HepG2 (cell line): ENCODE measurements at regions not wholly inside any gene's neighbourhood (a gene's known extent, or its start where the extent isn't known, plus 50 kb on each side); places are given as distances from the start of the nearest gene placed in this dataset.

Source experiments
- ATAC-seq: fragments of 200-7000 bp; cut with Tn5 transposase; 3 replicates; pipeline ENCODE4 v1.9.1; 2020; ENCODE audit warnings: mild to moderate bottlenecking, moderate library complexity
- BruUV-seq: library from RNA; stranded (reverse); fragments of 400-500 nt; replicated peaks from 2 replicates; lab custom pipeline; 2021; lab: Mats Ljungman, UMichigan
- CTCF ChIA-PET: fragments of 300-600 bp; formaldehyde crosslinking; extraction: SDS; loops from one replicate; lab custom pipeline; 2021; ENCODE audit warnings: low total read pairs, inconsistent platforms, low intra/inter-chr PET ratio; lab: Yijun Ruan, JAX
- POLR2A ChIA-PET: fragments of 350-600 bp; sonication (Branson Sonifier 250); formaldehyde crosslinking; loops from one replicate; lab custom pipeline; 2020; ENCODE audit warnings: antibody characterized with exemption, inconsistent platforms; lab: Yijun Ruan, JAX
- DNase-seq: peaks from one replicate; pipeline ENCODE4 v3.0.0-alpha.2; 2015; ENCODE audit warnings: low spot score
- FAIRE-seq: peaks from 3 replicates; lab custom pipeline; 2011; peaks lifted over from hg19 to GRCh38; lab: Jason Lieb, UNC
- H2AFZ ChIP-seq: one replicate; pipeline ENCODE4 v1.6.1; 2011; ENCODE audit warnings: low read length, inconsistent platforms
- H3K27ac ChIP-seq: fragments of 300-600 bp; 3 replicates; pipeline ENCODE4 v1.8.0; 2011; ENCODE audit warnings: mixed run types, mild to moderate bottlenecking, mixed read lengths, low read length, inconsistent platforms; ENCODE audit not compliant: insufficient read depth; ENCODE audit errors: extremely low read length
- H3K27me3 ChIP-seq, 2 experiments: fragments of 200-600 bp in 1 of 2; 2 replicates in 1 of 2; 3 replicates in 1 of 2; pipeline versions ENCODE4 v1.6.0 to v1.8.0; 2011; ENCODE audit warnings: low read length in 2 of 2, mild to moderate bottlenecking in 2 of 2, moderate library complexity in 2 of 2, inconsistent platforms in 1 of 2; ENCODE audit not compliant: insufficient read depth in 2 of 2, control insufficient read depth in 1 of 2
- H3K36me3 ChIP-seq, 2 experiments: fragments of 200-600 bp in 1 of 2; replicated peaks in 1 of 2; 2 replicates in 1 of 2; 3 replicates in 1 of 2; pipeline versions ENCODE4 v1.5.1 to v1.8.0; 2011; ENCODE audit warnings: low read length in 2 of 2, inconsistent platforms in 1 of 2; ENCODE audit not compliant: insufficient read depth in 2 of 2, control insufficient read depth in 1 of 2
- H3K4me1 ChIP-seq: 2 replicates; pipeline ENCODE4 v1.5.1; 2012; ENCODE audit warnings: low read length, inconsistent platforms; ENCODE audit not compliant: insufficient read depth
- H3K4me2 ChIP-seq: 2 replicates; pipeline ENCODE4 v1.6.0; 2011; ENCODE audit warnings: low read depth, low read length, inconsistent platforms
- H3K4me3 ChIP-seq, 3 experiments: fragments of 200-600 bp in 1 of 3; sonication (generic), shearing (Covaris generic) in 1 of 3; replicated peaks in 1 of 3; 2 replicates each; pipeline ENCODE4 v1.5.1; 2011 to 2016; ENCODE audit warnings: low read length in 3 of 3, inconsistent platforms in 2 of 3, low read depth in 2 of 3, mild to moderate bottlenecking in 2 of 3, control low read depth in 1 of 3, mixed read lengths in 1 of 3; ENCODE audit not compliant: insufficient read depth in 1 of 3
- H3K79me2 ChIP-seq: one replicate; pipeline ENCODE4 v1.6.1; 2011; ENCODE audit warnings: low read length, inconsistent platforms; ENCODE audit not compliant: insufficient read depth
- H3K9ac ChIP-seq: 2 replicates; pipeline ENCODE4 v1.6.0; 2011; ENCODE audit warnings: mild to moderate bottlenecking, low read depth, low read length, inconsistent platforms; ENCODE audit not compliant: insufficient read depth
- H3K9me3 ChIP-seq: 2 replicates; pipeline ENCODE4 v1.5.1; 2012; ENCODE audit warnings: mild to moderate bottlenecking, low read length
- H4K20me1 ChIP-seq: 2 replicates; pipeline ENCODE4 v1.6.0; 2011; ENCODE audit warnings: inconsistent platforms, mild to moderate bottlenecking, low read length, moderate library complexity; ENCODE audit not compliant: insufficient read depth
- AHR ChIP-seq: IDR thresholded peaks from 2 replicates; pipeline ENCODE4 v1.6.1; 2018; ENCODE audit warnings: missing genetic modification reagents, missing compliant biosample characterization
- DMAP1 ChIP-seq: IDR thresholded peaks from 2 replicates; pipeline ENCODE4 v1.6.1; 2016
- GABPA ChIP-seq, 2 experiments: IDR thresholded peaks; 2 replicates each; pipeline ENCODE4 v1.6.1; 2011 to 2016; ENCODE audit warnings: low read depth in 2 of 2, low read length in 1 of 2, missing biosample characterization in 1 of 2, missing genetic modification characterization in 1 of 2
- GATAD2A ChIP-seq: IDR thresholded peaks from 2 replicates; pipeline ENCODE4 v1.6.1; 2016
- MXD4 ChIP-seq: IDR thresholded peaks from 2 replicates; pipeline ENCODE4 v1.6.1; 2016; ENCODE audit warnings: mild to moderate bottlenecking, missing biosample characterization, missing genetic modification reagents
- RAD21 ChIP-seq: fragments of 450-650 bp; formaldehyde crosslinking; IDR thresholded peaks from 2 replicates; pipeline ENCODE4 v1.5.0; 2020; ENCODE audit warnings: mild to moderate bottlenecking
- XRCC5 ChIP-seq: fragments of 200-400 bp; formaldehyde crosslinking; optimal IDR thresholded peaks from 2 replicates; pipeline ENCODE3; 2017; ENCODE audit warnings: mild to moderate bottlenecking, low read length
- ZNF776 ChIP-seq: sonication (generic); formaldehyde crosslinking; IDR thresholded peaks from 2 replicates; pipeline ENCODE4 v1.4.0; 2020; ENCODE audit warnings: mild to moderate bottlenecking, missing genetic modification reagents
- WGBS: methylation state at CpG from one replicate; pipeline ENCODE4 v1.1.6; 2017; ENCODE audit warnings: low lambda C conversion rate; 5-methylcytosine and 5-hydroxymethylcytosine counted together
- in situ Hi-C: cut with HindIII; loops from 2 replicates; pipeline ENCODE4 v1.10.0; 2017; ENCODE audit warnings: low pct_unique_long_range_greater_than_20kb; ENCODE audit not compliant: extremely low pct_ligation_motif_present
- intact Hi-C: fragments of 100-400 bp; cut with micrococcal nuclease; formaldehyde crosslinking; loops from one replicate; pipeline ENCODE4 v1.10.0; 2022; ENCODE audit not compliant: unreplicated experiment
- TF ChIP-seq, protein P1 (sequence below), 2 experiments: fragments of 450-650 bp in 1 of 2; sonication (generic) in 1 of 2; formaldehyde crosslinking; IDR thresholded peaks; 2 replicates each; pipeline versions ENCODE4 v1.5.0 to v1.8.0; 2020 to 2022; ENCODE audit warnings: mild to moderate bottlenecking in 1 of 2, missing genetic modification reagents in 1 of 2
- TF ChIP-seq, protein P2 (sequence below): sonication (generic); formaldehyde crosslinking; conservative IDR thresholded peaks from 2 replicates; pipeline ENCODE4 v1.4.0; 2020; ENCODE audit warnings: mild to moderate bottlenecking, missing genetic modification reagents, moderate library complexity
- TF ChIP-seq, protein P3 (sequence below), 2 experiments: sonication (generic) in 1 of 2; formaldehyde crosslinking in 1 of 2; IDR thresholded peaks; 2 replicates each; pipeline versions ENCODE4 v1.4.0 to v1.6.1; 2018 to 2020; ENCODE audit warnings: missing genetic modification reagents in 2 of 2, borderline replicate concordance in 1 of 2, low read depth in 1 of 2, mild to moderate bottlenecking in 1 of 2, missing biosample characterization in 1 of 2
- TF ChIP-seq, protein P4 (sequence below): sonication (generic); formaldehyde crosslinking; IDR thresholded peaks from 2 replicates; pipeline ENCODE4 v1.5.1; 2020; ENCODE audit warnings: mild to moderate bottlenecking, missing genetic modification reagents, moderate library complexity

DNA sequence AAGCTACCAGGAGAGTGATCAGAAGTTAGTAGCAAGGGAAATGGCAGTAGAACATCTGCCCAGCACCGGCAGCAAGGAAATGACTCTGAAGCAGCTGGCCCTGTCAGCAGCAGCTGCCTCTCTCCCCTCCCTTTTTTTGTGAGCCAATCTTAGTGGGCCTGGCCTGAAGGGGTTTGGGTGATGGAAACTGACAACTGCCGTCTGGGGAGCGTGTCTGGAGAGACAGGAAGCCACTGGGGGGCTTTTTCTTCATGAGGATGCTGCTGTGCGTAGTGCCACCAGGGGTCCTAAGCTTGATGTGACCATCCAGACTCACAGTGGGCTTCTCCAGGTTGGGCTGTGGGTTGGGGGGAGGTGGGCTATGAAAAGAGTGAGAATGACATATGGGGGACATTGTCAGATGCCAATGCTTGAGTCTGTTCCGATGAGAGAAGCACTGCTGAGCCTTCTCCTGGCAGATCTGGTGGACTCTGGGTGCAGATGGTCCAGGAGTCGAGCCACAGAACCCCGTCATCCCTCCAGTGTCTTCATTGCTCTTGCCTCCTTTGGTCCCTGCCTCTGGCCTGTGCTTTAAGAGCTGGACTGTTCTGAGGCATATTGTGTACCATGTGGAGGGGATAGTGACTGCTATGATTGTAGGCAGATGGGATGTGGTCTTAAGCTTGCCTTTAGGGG is 87.6 kb upstream of the HIF1A start:
- ATAC-seq (peak; percentile 66), DNase-seq (peak; percentile 15), FAIRE-seq (no peak)
- H3K4me1 ChIP-seq: peaks cover 54% of the 10 kb centered on the region
- H3K4me3 ChIP-seq: peak overlapping the region in 2 of 3 experiments; percentile 46 to 59; a peak in 3 of 6 replicates
- H4K20me1 ChIP-seq: no peaks in the 10 kb centered on the region
- peak overlapping the region; percentile 93 for H3K4me2 ChIP-seq
- intact Hi-C loops: loop anchor here (2.0 to 5.0 kb wide), 4 partner anchors 47 to 110 kb away; partner anchors contain the start of gene HIF1A
- no peaks in the 10 kb centered on the region for H3K79me2 ChIP-seq
- H3K9ac ChIP-seq: peak overlapping the region; percentile 26; the same call in 1 of the 2 replicates
- no peaks in the 10 kb centered on the region for H3K27me3 ChIP-seq
- peak overlapping the region; percentile 21 for H2AFZ ChIP-seq
- H3K36me3 ChIP-seq: no peaks in the 10 kb centered on the region
- ChIA-PET CTCF (no interaction called here), POLR2A (interaction anchor here (1.1 to 3.4 kb wide), 6 partner anchors 9 to 84 kb away, joined by 3 to 33 read pairs (median 3); no protein-coding TSS in a partner anchor)
- 0 out of 2 replicates have a peak, but pooled peaks have one; percentile 28 for TF ChIP-seq ZNF776 (CRISPR knock-in tag)
- TF ChIP-seq MXD4 (CRISPR knock-in tag): peak; percentile 51; the same call in 1 of the 2 replicates
- TF ChIP-seq, protein P1, sequence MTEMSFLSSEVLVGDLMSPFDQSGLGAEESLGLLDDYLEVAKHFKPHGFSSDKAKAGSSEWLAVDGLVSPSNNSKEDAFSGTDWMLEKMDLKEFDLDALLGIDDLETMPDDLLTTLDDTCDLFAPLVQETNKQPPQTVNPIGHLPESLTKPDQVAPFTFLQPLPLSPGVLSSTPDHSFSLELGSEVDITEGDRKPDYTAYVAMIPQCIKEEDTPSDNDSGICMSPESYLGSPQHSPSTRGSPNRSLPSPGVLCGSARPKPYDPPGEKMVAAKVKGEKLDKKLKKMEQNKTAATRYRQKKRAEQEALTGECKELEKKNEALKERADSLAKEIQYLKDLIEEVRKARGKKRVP (CRISPR knock-in tag; IDR thresholded peaks at IDR 0.05): no peak
- TF ChIP-seq AHR: 0 out of 2 replicates have a peak, but pooled peaks have one; percentile 27
- no peak for TF ChIP-seq GABPA (IDR thresholded peaks at IDR 0.05; ENCODE audit: low read depth, low read length)
- 0 out of 2 replicates have a peak, but pooled peaks have one; percentile 2 for TF ChIP-seq GABPA (CRISPR knock-in tag; IDR thresholded peaks at IDR 0.05; ENCODE audit: low read depth)
- TF ChIP-seq, protein P2, sequence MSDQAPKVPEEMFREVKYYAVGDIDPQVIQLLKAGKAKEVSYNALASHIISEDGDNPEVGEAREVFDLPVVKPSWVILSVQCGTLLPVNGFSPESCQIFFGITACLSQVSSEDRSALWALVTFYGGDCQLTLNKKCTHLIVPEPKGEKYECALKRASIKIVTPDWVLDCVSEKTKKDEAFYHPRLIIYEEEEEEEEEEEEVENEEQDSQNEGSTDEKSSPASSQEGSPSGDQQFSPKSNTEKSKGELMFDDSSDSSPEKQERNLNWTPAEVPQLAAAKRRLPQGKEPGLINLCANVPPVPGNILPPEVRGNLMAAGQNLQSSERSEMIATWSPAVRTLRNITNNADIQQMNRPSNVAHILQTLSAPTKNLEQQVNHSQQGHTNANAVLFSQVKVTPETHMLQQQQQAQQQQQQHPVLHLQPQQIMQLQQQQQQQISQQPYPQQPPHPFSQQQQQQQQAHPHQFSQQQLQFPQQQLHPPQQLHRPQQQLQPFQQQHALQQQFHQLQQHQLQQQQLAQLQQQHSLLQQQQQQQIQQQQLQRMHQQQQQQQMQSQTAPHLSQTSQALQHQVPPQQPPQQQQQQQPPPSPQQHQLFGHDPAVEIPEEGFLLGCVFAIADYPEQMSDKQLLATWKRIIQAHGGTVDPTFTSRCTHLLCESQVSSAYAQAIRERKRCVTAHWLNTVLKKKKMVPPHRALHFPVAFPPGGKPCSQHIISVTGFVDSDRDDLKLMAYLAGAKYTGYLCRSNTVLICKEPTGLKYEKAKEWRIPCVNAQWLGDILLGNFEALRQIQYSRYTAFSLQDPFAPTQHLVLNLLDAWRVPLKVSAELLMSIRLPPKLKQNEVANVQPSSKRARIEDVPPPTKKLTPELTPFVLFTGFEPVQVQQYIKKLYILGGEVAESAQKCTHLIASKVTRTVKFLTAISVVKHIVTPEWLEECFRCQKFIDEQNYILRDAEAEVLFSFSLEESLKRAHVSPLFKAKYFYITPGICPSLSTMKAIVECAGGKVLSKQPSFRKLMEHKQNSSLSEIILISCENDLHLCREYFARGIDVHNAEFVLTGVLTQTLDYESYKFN (CRISPR knock-in tag): no peak
- no peak for TF ChIP-seq GATAD2A (CRISPR knock-in tag)
- TF ChIP-seq, protein P3, sequence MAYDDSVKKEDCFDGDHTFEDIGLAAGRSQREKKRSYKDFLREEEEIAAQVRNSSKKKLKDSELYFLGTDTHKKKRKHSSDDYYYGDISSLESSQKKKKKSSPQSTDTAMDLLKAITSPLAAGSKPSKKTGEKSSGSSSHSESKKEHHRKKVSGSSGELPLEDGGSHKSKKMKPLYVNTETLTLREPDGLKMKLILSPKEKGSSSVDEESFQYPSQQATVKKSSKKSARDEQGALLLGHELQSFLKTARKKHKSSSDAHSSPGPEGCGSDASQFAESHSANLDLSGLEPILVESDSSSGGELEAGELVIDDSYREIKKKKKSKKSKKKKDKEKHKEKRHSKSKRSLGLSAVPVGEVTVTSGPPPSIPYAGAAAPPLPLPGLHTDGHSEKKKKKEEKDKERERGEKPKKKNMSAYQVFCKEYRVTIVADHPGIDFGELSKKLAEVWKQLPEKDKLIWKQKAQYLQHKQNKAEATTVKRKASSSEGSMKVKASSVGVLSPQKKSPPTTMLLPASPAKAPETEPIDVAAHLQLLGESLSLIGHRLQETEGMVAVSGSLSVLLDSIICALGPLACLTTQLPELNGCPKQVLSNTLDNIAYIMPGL (CRISPR knock-in tag; IDR thresholded peaks at IDR 0.05; ENCODE audit: borderline replicate concordance in 1 of 2, low read depth in 1 of 2): peak in 1 of 2 experiments; percentile 38; a peak in 1 of 4 replicates
- peak; percentile 29 for TF ChIP-seq XRCC5
- TF ChIP-seq, protein P4, sequence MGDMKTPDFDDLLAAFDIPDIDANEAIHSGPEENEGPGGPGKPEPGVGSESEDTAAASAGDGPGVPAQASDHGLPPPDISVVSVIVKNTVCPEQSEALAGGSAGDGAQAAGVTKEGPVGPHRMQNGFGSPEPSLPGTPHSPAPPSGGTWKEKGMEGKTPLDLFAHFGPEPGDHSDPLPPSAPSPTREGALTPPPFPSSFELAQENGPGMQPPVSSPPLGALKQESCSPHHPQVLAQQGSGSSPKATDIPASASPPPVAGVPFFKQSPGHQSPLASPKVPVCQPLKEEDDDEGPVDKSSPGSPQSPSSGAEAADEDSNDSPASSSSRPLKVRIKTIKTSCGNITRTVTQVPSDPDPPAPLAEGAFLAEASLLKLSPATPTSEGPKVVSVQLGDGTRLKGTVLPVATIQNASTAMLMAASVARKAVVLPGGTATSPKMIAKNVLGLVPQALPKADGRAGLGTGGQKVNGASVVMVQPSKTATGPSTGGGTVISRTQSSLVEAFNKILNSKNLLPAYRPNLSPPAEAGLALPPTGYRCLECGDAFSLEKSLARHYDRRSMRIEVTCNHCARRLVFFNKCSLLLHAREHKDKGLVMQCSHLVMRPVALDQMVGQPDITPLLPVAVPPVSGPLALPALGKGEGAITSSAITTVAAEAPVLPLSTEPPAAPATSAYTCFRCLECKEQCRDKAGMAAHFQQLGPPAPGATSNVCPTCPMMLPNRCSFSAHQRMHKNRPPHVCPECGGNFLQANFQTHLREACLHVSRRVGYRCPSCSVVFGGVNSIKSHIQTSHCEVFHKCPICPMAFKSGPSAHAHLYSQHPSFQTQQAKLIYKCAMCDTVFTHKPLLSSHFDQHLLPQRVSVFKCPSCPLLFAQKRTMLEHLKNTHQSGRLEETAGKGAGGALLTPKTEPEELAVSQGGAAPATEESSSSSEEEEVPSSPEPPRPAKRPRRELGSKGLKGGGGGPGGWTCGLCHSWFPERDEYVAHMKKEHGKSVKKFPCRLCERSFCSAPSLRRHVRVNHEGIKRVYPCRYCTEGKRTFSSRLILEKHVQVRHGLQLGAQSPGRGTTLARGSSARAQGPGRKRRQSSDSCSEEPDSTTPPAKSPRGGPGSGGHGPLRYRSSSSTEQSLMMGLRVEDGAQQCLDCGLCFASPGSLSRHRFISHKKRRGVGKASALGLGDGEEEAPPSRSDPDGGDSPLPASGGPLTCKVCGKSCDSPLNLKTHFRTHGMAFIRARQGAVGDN (CRISPR knock-in tag): peak; percentile 23; the same call in 1 of the 2 replicates
- 0 out of 2 replicates have a peak, but pooled peaks have one; percentile 2 for TF ChIP-seq RAD21 (CRISPR knock-in tag)
- peak; percentile 4; the same call in 1 of the 2 replicates for TF ChIP-seq DMAP1 (CRISPR knock-in tag)
- BruUV-seq: no TSS peak
- H3K27ac ChIP-seq: peak overlapping the region; percentile 43
- in situ Hi-C loops: loop anchor here (10.0 kb wide), 1 partner anchor 87 kb away; the partner anchor contains the start of gene HIF1A
- WGBS: 49% methylated on average over 7 of the region's 7 CpGs
- no peaks in the 10 kb centered on the region for H3K9me3 ChIP-seq
